HCEC 1CT (cell line): ENCODE measurements at regions not wholly inside any gene's neighbourhood (a gene's known extent, or its start where the extent isn't known, plus 50 kb on each side); places are given as distances from the start of the nearest gene placed in this dataset.

Experiments used
- DNase-seq: peaks from one replicate; pipeline ENCODE4 v3.0.0-alpha.2; 2017

GRCh38 chr15:93861956-93862741 lies 369.2 kb upstream of the MCTP2 start:
- no peak for DNase-seq

GRCh38 chr15:93861413-93861812 lies 369.9 kb upstream of the MCTP2 start:
- no peak for DNase-seq

GRCh38 chr15:93860701-93861100 lies 370.7 kb upstream of the MCTP2 start:
- no peak for DNase-seq

GRCh38 chr15:93859176-93859575 lies 372.2 kb upstream of the MCTP2 start:
- DNase-seq = no peak

- no peak for DNase-seq
Observed at GRCh38 chr15:93855181-93855826, 376.1 kb upstream of the MCTP2 start.

- DNase-seq = no peak
Observed at GRCh38 chr15:93854088-93854487, 377.3 kb upstream of the MCTP2 start.

- DNase-seq = no peak
Observed at GRCh38 chr15:93852761-93853160, 378.6 kb upstream of the MCTP2 start.

- no peak for DNase-seq
Observed at GRCh38 chr15:93848490-93848889, 382.9 kb upstream of the MCTP2 start.

GRCh38 chr15:93848076-93848475 lies 383.3 kb upstream of the MCTP2 start:
- no peak for DNase-seq

- DNase-seq = no peak
Observed at GRCh38 chr15:93846148-93846547, 385.2 kb upstream of the MCTP2 start.

GRCh38 chr15:93837450-93837849 lies 393.9 kb upstream of the MCTP2 start:
- DNase-seq = no peak

GRCh38 chr15:93835344-93835743 lies 396.0 kb upstream of the MCTP2 start:
- DNase-seq = no peak

GRCh38 chr15:93831641-93832040 lies 399.7 kb upstream of the MCTP2 start:
- DNase-seq = no peak

- no peak for DNase-seq
Observed at GRCh38 chr15:93830221-93831080, 400.9 kb upstream of the MCTP2 start.

- DNase-seq = no peak
Observed at GRCh38 chr15:93829115-93829870, 402.1 kb upstream of the MCTP2 start.

- no peak for DNase-seq
Observed at GRCh38 chr15:93826790-93827189, 404.6 kb upstream of the MCTP2 start.

- no peak for DNase-seq
Observed at GRCh38 chr15:93826293-93826692, 405.1 kb upstream of the MCTP2 start.

- no peak for DNase-seq
Observed at GRCh38 chr15:93825682-93826081, 405.7 kb upstream of the MCTP2 start.

- DNase-seq = no peak
Observed at GRCh38 chr15:93823971-93824913, 407.1 kb upstream of the MCTP2 start.

- no peak for DNase-seq
Observed at GRCh38 chr15:93820566-93820965, 410.8 kb upstream of the MCTP2 start.

- no peak for DNase-seq
Observed at GRCh38 chr15:93819826-93820225, 411.5 kb upstream of the MCTP2 start.

GRCh38 chr15:93816815-93817214 lies 414.5 kb upstream of the MCTP2 start:
- DNase-seq = no peak
